ENCODE measurements at regions not wholly inside any gene's neighbourhood (a gene's known extent, or its start where the extent isn't known, plus 50 kb on each side); places are given as distances from the start of the nearest gene placed in this dataset.

DNA sequence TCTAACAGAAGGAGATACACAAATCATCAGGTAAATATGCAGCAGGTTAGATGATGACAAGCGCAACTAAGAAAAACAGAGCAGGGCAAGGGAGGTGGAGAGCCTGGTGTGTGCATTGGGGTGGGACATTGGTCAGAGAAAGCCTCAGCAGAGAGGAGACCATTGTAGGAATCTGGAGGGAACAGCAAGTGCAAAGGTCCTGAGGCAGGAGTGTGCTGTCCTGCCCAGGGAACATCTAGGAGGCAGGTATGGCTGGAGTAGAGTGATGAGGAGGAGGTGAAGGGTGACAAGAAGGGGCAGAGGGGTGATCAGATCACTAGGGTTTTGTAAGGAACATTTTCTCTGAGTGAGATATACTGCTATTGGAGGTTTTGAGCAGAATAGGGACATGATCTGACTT is 90.1 kb downstream of the NCR2 start:
- TF ChIP-seq, protein P1, sequence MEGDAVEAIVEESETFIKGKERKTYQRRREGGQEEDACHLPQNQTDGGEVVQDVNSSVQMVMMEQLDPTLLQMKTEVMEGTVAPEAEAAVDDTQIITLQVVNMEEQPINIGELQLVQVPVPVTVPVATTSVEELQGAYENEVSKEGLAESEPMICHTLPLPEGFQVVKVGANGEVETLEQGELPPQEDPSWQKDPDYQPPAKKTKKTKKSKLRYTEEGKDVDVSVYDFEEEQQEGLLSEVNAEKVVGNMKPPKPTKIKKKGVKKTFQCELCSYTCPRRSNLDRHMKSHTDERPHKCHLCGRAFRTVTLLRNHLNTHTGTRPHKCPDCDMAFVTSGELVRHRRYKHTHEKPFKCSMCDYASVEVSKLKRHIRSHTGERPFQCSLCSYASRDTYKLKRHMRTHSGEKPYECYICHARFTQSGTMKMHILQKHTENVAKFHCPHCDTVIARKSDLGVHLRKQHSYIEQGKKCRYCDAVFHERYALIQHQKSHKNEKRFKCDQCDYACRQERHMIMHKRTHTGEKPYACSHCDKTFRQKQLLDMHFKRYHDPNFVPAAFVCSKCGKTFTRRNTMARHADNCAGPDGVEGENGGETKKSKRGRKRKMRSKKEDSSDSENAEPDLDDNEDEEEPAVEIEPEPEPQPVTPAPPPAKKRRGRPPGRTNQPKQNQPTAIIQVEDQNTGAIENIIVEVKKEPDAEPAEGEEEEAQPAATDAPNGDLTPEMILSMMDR (IDR thresholded peaks at IDR 0.05), result no peak
- TF ChIP-seq POLR2A (IDR thresholded peaks at IDR 0.05), result no peak
